Activated CD4-positive, alpha-beta T cell treated with anti-CD3 and anti-CD28 coated beads for 48 hours (primary cell): ENCODE measurements at regions not wholly inside any gene's neighbourhood (a gene's known extent, or its start where the extent isn't known, plus 50 kb on each side); places are given as distances from the start of the nearest gene placed in this dataset.

Experiments
- DNase-seq: peaks from one replicate; pipeline ENCODE4 v3.0.0-alpha.2; 2020

- no peak for DNase-seq
Measured at GRCh38 chr13:64849196-64849595, 2380.9 kb downstream of the PCDH9 start.

- no peak for DNase-seq
Measured at GRCh38 chr13:64847767-64848166, 2382.4 kb downstream of the PCDH9 start.

- DNase-seq: no peak
Measured at GRCh38 chr13:64845110-64845509, 2385.0 kb downstream of the PCDH9 start.

- DNase-seq: no peak
Measured at GRCh38 chr13:64819081-64819480, 2411.1 kb downstream of the PCDH9 start.

GRCh38 chr13:64817691-64818090, 2412.4 kb downstream of the PCDH9 start:
- no peak for DNase-seq

- DNase-seq: no peak
Measured at GRCh38 chr13:64810750-64811149, 2419.4 kb downstream of the PCDH9 start.

- no peak for DNase-seq
Measured at GRCh38 chr13:64808704-64809103, 2421.4 kb downstream of the PCDH9 start.

- no peak for DNase-seq
Measured at GRCh38 chr13:64801768-64802167, 2428.4 kb downstream of the PCDH9 start.

GRCh38 chr13:64798422-64798821, 2431.7 kb downstream of the PCDH9 start:
- DNase-seq: no peak

- DNase-seq: no peak
Measured at GRCh38 chr13:64793592-64793991, 2436.5 kb downstream of the PCDH9 start.

GRCh38 chr13:64793131-64793530, 2437.0 kb downstream of the PCDH9 start:
- no peak for DNase-seq

- no peak for DNase-seq
Measured at GRCh38 chr13:64791373-64791772, 2438.8 kb downstream of the PCDH9 start.

GRCh38 chr13:64782466-64782865, 2447.7 kb downstream of the PCDH9 start:
- no peak for DNase-seq

GRCh38 chr13:64778002-64778401, 2452.1 kb downstream of the PCDH9 start:
- no peak for DNase-seq

GRCh38 chr13:64774915-64775314, 2455.2 kb downstream of the PCDH9 start:
- no peak for DNase-seq

- no peak for DNase-seq
Measured at GRCh38 chr13:64770743-64771142, 2459.4 kb downstream of the PCDH9 start.

- DNase-seq: no peak
Measured at GRCh38 chr13:64767054-64767453, 2463.1 kb downstream of the PCDH9 start.

GRCh38 chr13:64765636-64766035, 2464.5 kb downstream of the PCDH9 start:
- DNase-seq: no peak

GRCh38 chr13:64758521-64759244, 2471.5 kb downstream of the PCDH9 start:
- DNase-seq: no peak

GRCh38 chr13:64756621-64757020, 2473.5 kb downstream of the PCDH9 start:
- no peak for DNase-seq

- DNase-seq: no peak
Measured at GRCh38 chr13:64755961-64756360, 2474.2 kb downstream of the PCDH9 start.

- no peak for DNase-seq
Measured at GRCh38 chr13:64753233-64754000, 2476.7 kb downstream of the PCDH9 start.

- no peak for DNase-seq
Measured at GRCh38 chr13:64749301-64749700, 2480.8 kb downstream of the PCDH9 start.

GRCh38 chr13:64746845-64747244, 2483.3 kb downstream of the PCDH9 start:
- DNase-seq: no peak

GRCh38 chr13:64740493-64740892, 2489.6 kb downstream of the PCDH9 start:
- no peak for DNase-seq
